ENCODE measurements at regions not wholly inside any gene's neighbourhood (a gene's known extent, or its start where the extent isn't known, plus 50 kb on each side); places are given as distances from the start of the nearest gene placed in this dataset.

DNA sequence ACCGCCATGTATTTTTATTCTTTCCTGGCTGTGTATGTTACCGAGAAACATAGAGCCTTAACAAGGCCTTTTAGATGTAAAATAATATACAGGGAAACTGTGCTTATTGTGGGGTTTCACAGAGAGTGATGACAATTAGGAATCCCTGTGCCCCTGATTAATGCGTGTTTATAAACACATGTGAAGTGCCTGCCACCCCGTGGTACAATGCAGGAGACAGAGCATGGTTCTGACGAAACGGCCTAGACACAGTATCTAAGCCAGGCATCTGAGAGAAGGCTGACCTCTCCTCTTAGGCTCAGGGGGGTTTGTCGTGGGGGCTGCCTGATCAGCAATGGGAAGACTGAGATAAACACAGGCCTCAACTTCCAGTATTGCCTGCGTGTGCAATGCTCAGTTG is 200.0 kb downstream of the AJAP1 start:
- no peak for DNase-seq (ENCODE audit: low spot score)

GRCh38 chr1:4853904-4854303 is 199.5 kb downstream of the AJAP1 start:
- no peak for DNase-seq (ENCODE audit: low spot score)

DNA sequence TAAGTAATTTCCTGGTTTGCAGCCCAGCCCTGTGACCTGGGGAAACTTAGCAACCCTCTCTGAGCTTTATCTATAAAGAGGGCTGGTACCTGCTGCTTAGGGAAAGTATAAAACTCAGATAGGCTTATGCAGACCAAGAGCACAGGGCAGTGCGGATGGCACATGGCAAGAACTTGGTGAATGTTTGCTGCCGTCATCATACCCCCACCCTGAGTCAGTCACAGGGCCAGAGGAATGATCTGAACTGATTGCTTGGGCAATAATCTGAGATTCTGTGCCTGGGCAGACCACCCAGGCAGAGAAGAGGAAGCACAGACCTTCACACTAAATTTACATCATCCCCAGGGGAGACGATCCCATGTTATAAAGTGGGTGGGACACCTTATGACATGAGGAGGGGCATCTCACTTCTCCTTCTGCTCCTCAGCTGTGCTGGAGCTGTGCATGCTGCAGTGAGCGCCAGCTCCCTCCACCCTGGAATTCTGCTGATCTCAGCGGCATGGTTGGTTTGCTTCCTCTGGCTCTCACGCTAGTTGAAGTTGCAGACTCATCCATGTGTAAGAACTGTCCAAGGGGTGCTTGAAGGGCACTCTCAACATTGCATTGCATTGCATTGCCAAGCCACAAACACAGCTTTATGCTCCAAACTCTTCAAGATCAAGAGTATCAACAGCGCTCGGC is 197.1 kb downstream of the AJAP1 start:
- no peak for DNase-seq (ENCODE audit: low spot score)

DNA sequence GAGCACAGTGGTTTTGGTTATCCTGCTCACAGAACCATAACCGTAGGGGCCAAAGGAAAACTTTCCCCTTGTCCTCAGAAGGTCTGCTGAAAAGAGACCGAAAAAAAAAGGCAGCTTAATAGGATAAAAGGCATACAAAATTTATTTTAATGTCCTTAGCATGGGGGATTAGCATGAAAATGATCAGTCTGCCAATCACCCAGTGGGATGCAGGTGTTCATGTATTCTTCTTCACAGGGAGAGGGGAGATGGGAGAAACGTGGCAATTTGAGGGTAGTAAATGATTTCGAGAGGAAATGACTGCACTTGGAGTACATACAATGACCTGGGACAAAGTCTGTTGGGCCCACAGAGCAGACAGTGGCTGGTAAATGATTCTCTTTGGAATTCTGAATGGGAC is 194.0 kb downstream of the AJAP1 start:
- no peak for DNase-seq (ENCODE audit: low spot score)

- no peak for DNase-seq (ENCODE audit: low spot score)
Observed at GRCh38 chr1:4847711-4848110, 193.3 kb downstream of the AJAP1 start.

All from hematopoietic multipotent progenitor cell treated with erythropoietin and hydrocortisone succinate and interleukin-3 and kit ligand, for 17 days (in vitro differentiated cells).